HepG2 (cell line): ENCODE measurements at regions not wholly inside any gene's neighbourhood (a gene's known extent, or its start where the extent isn't known, plus 50 kb on each side); places are given as distances from the start of the nearest gene placed in this dataset.

Source experiments
- ATAC-seq: fragments of 200-7000 bp; cut with Tn5 transposase; 3 replicates; pipeline ENCODE4 v1.9.1; 2020; ENCODE audit warnings: mild to moderate bottlenecking, moderate library complexity
- BruUV-seq: library from RNA; stranded (reverse); fragments of 400-500 nt; replicated peaks from 2 replicates; lab custom pipeline; 2021; lab: Mats Ljungman, UMichigan
- CTCF ChIA-PET: fragments of 300-600 bp; formaldehyde crosslinking; extraction: SDS; loops from one replicate; lab custom pipeline; 2021; ENCODE audit warnings: low total read pairs, inconsistent platforms, low intra/inter-chr PET ratio; lab: Yijun Ruan, JAX
- POLR2A ChIA-PET: fragments of 350-600 bp; sonication (Branson Sonifier 250); formaldehyde crosslinking; loops from one replicate; lab custom pipeline; 2020; ENCODE audit warnings: antibody characterized with exemption, inconsistent platforms; lab: Yijun Ruan, JAX
- DNase-seq: peaks from one replicate; pipeline ENCODE4 v3.0.0-alpha.2; 2015; ENCODE audit warnings: low spot score
- FAIRE-seq: peaks from 3 replicates; lab custom pipeline; 2011; peaks lifted over from hg19 to GRCh38; lab: Jason Lieb, UNC
- H2AFZ ChIP-seq: one replicate; pipeline ENCODE4 v1.6.1; 2011; ENCODE audit warnings: low read length, inconsistent platforms
- H3K27ac ChIP-seq: fragments of 300-600 bp; 3 replicates; pipeline ENCODE4 v1.8.0; 2011; ENCODE audit warnings: mixed run types, mild to moderate bottlenecking, mixed read lengths, low read length, inconsistent platforms; ENCODE audit not compliant: insufficient read depth; ENCODE audit errors: extremely low read length
- H3K27me3 ChIP-seq, 2 experiments: fragments of 200-600 bp in 1 of 2; 2 replicates in 1 of 2; 3 replicates in 1 of 2; pipeline versions ENCODE4 v1.6.0 to v1.8.0; 2011; ENCODE audit warnings: low read length in 2 of 2, mild to moderate bottlenecking in 2 of 2, moderate library complexity in 2 of 2, inconsistent platforms in 1 of 2; ENCODE audit not compliant: insufficient read depth in 2 of 2, control insufficient read depth in 1 of 2
- H3K36me3 ChIP-seq, 2 experiments: fragments of 200-600 bp in 1 of 2; replicated peaks in 1 of 2; 2 replicates in 1 of 2; 3 replicates in 1 of 2; pipeline versions ENCODE4 v1.5.1 to v1.8.0; 2011; ENCODE audit warnings: low read length in 2 of 2, inconsistent platforms in 1 of 2; ENCODE audit not compliant: insufficient read depth in 2 of 2, control insufficient read depth in 1 of 2
- H3K4me1 ChIP-seq: 2 replicates; pipeline ENCODE4 v1.5.1; 2012; ENCODE audit warnings: low read length, inconsistent platforms; ENCODE audit not compliant: insufficient read depth
- H3K4me2 ChIP-seq: 2 replicates; pipeline ENCODE4 v1.6.0; 2011; ENCODE audit warnings: low read depth, low read length, inconsistent platforms
- H3K4me3 ChIP-seq, 3 experiments: fragments of 200-600 bp in 1 of 3; sonication (generic), shearing (Covaris generic) in 1 of 3; replicated peaks in 1 of 3; 2 replicates each; pipeline ENCODE4 v1.5.1; 2011 to 2016; ENCODE audit warnings: low read length in 3 of 3, inconsistent platforms in 2 of 3, low read depth in 2 of 3, mild to moderate bottlenecking in 2 of 3, control low read depth in 1 of 3, mixed read lengths in 1 of 3; ENCODE audit not compliant: insufficient read depth in 1 of 3
- H3K79me2 ChIP-seq: one replicate; pipeline ENCODE4 v1.6.1; 2011; ENCODE audit warnings: low read length, inconsistent platforms; ENCODE audit not compliant: insufficient read depth
- H3K9ac ChIP-seq: 2 replicates; pipeline ENCODE4 v1.6.0; 2011; ENCODE audit warnings: mild to moderate bottlenecking, low read depth, low read length, inconsistent platforms; ENCODE audit not compliant: insufficient read depth
- H3K9me3 ChIP-seq: 2 replicates; pipeline ENCODE4 v1.5.1; 2012; ENCODE audit warnings: mild to moderate bottlenecking, low read length
- H4K20me1 ChIP-seq: 2 replicates; pipeline ENCODE4 v1.6.0; 2011; ENCODE audit warnings: inconsistent platforms, mild to moderate bottlenecking, low read length, moderate library complexity; ENCODE audit not compliant: insufficient read depth
- CCDC6 ChIP-seq: sonication (generic); formaldehyde crosslinking; IDR thresholded peaks from 2 replicates; pipeline ENCODE4 v1.8.1; 2022; ENCODE audit warnings: mild to moderate bottlenecking, missing genetic modification reagents, moderate library complexity
- EZH2 ChIP-seq: conservative IDR thresholded peaks from 2 replicates; pipeline ENCODE4 v1.6.1; 2012; ENCODE audit warnings: mild to moderate bottlenecking, low read depth, low read length, moderate library complexity
- IRX3 ChIP-seq: sonication (generic); formaldehyde crosslinking; IDR thresholded peaks from 2 replicates; pipeline ENCODE4 v1.8.1; 2023; ENCODE audit warnings: mild to moderate bottlenecking, low read depth, missing genetic modification reagents, borderline replicate concordance
- RBM22 ChIP-seq: fragments of 200-400 bp; formaldehyde crosslinking; optimal IDR thresholded peaks from 2 replicates; pipeline ENCODE3; 2017; ENCODE audit warnings: mild to moderate bottlenecking, low read length, moderate library complexity
- USF2 ChIP-seq, 2 experiments: sonication (generic) in 1 of 2; formaldehyde crosslinking in 1 of 2; IDR thresholded peaks; 2 replicates each; pipeline versions ENCODE4 v1.5.1 to v1.6.1; 2011 to 2020; ENCODE audit warnings: borderline replicate concordance in 1 of 2, low read depth in 1 of 2, low read length in 1 of 2, mild to moderate bottlenecking in 1 of 2, missing genetic modification reagents in 1 of 2, moderate library complexity in 1 of 2
- ZNF576 ChIP-seq: sonication (generic); formaldehyde crosslinking; IDR thresholded peaks from 2 replicates; pipeline ENCODE4 v1.4.0; 2020; ENCODE audit warnings: mild to moderate bottlenecking, missing genetic modification reagents
- ZSCAN20 ChIP-seq: sonication (generic); formaldehyde crosslinking; IDR thresholded peaks from 2 replicates; pipeline ENCODE4 v1.4.0; 2020; ENCODE audit warnings: missing genetic modification reagents, mild to moderate bottlenecking, borderline replicate concordance
- WGBS: methylation state at CpG from one replicate; pipeline ENCODE4 v1.1.6; 2017; ENCODE audit warnings: low lambda C conversion rate; 5-methylcytosine and 5-hydroxymethylcytosine counted together
- in situ Hi-C: cut with HindIII; loops from 2 replicates; pipeline ENCODE4 v1.10.0; 2017; ENCODE audit warnings: low pct_unique_long_range_greater_than_20kb; ENCODE audit not compliant: extremely low pct_ligation_motif_present
- intact Hi-C: fragments of 100-400 bp; cut with micrococcal nuclease; formaldehyde crosslinking; loops from one replicate; pipeline ENCODE4 v1.10.0; 2022; ENCODE audit not compliant: unreplicated experiment

- FAIRE-seq = no peak
- H2AFZ ChIP-seq = no peak overlapping the region
- POLR2A ChIA-PET = no interaction called here
- no peak for DNase-seq
- CTCF ChIA-PET = no interaction called here
- H4K20me1 ChIP-seq = no peaks in the 10 kb centered on the region
- no peak overlapping the region for H3K9ac ChIP-seq
- intact Hi-C loops = no loop called here
- in situ Hi-C loops = no loop called here
- no peaks in the 10 kb centered on the region for H3K79me2 ChIP-seq
- no peaks in the 10 kb centered on the region for H3K36me3 ChIP-seq
- 3% methylated on average over 4 of the region's 4 CpGs for WGBS
- ATAC-seq = no peak
- no TSS peak for BruUV-seq
- no peak overlapping the region for H3K27ac ChIP-seq
- no peaks in the 10 kb centered on the region for H3K27me3 ChIP-seq
- TF ChIP-seq EZH2 (no peak), RBM22 (no peak), CCDC6 (CRISPR knock-in tag) (no peak), ZNF576 (CRISPR knock-in tag) (no peak), ZSCAN20 (CRISPR knock-in tag) (no peak), IRX3 (CRISPR knock-in tag) (no peak), USF2 (IDR thresholded peaks at IDR 0.05; ENCODE audit: low read depth, low read length) (no peak), USF2 (CRISPR knock-in tag; IDR thresholded peaks at IDR 0.05; ENCODE audit: borderline replicate concordance) (no peak)
- TF ChIP-seq, all 625 proteins: peak for 0
- Histone ChIP-seq H3K9me3 (no peaks in the 10 kb centered on the region), H3K4me2 (no peak overlapping the region), H3K4me3 (no peak overlapping the region), H3K4me1 (no peaks in the 10 kb centered on the region)
Measured at GRCh38 chr9:106449336-106449927, 413.5 kb upstream of the ZNF462 start.
